Prostate gland (tissue), 2 donors: ENCODE measurements at regions not wholly inside any gene's neighbourhood (a gene's known extent, or its start where the extent isn't known, plus 50 kb on each side); places are given as distances from the start of the nearest gene placed in this dataset.

Source experiments
- CTCF ChIP-seq, 4 experiments: fragments of 200-600 bp in 2 of 4; fragments of 450-650 bp in 2 of 4; sonication (generic) in 2 of 4; IDR thresholded peaks; 1 replicate in 3 of 4; 2 replicates in 1 of 4; pipeline ENCODE4 v1.5.1; 2016 to 2019; ENCODE audit warnings: antibody characterized with exemption in 4 of 4, mild to moderate bottlenecking in 2 of 4, moderate library complexity in 2 of 4
- POLR2A ChIP-seq: fragments of 450-650 bp; IDR thresholded peaks from one replicate; pipeline ENCODE4 v1.6.1; 2016; ENCODE audit warnings: antibody characterized with exemption, mild to moderate bottlenecking
- POLR2AphosphoS5 ChIP-seq: sonication (generic); formaldehyde crosslinking; IDR thresholded peaks from one replicate; pipeline ENCODE4 v1.6.1; 2017; ENCODE audit warnings: antibody characterized with exemption

GRCh38 chr6:10332111-10332510 is 82.8 kb downstream of the TFAP2A start:
- TF ChIP-seq CTCF (IDR thresholded peaks at IDR 0.05) (no peak), POLR2A (no peak), POLR2AphosphoS5 (no peak)
